ENCODE measurements at regions not wholly inside any gene's neighbourhood (a gene's known extent, or its start where the extent isn't known, plus 50 kb on each side); places are given as distances from the start of the nearest gene placed in this dataset.

DNA sequence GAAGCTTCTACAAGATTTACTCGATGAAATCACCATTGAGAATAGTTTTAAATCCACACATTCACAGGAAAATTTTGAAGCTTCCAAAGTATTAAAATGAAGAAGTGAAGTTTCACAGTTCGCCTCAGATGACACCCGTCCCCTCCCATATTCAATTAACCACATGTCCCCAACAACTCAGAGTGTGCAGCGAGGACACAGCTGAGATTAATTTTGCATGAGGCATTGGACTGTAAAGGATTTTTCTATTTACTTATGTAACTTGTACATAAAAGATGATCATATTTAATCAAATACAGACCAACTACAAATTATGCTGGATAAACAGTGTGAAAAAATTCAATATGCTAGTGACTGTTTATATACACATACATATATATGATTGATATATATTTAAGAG is 84.7 kb upstream of the OLFM1 start:
- Histone ChIP-seq H3F3A (ENCODE audit: insufficient read depth) (no peaks in the 10 kb centered on the region), H4K20me1 (ENCODE audit: low read depth, low read length) (no peaks in the 10 kb centered on the region), H3K4me3 (ENCODE audit: insufficient read depth, low read length, poor library complexity, severe bottlenecking) (no peak overlapping the region), H2AFZ (ENCODE audit: low read depth, low read length, severe bottlenecking) (no peak overlapping the region), H3K36me3 (ENCODE audit: low read length) (no peaks in the 10 kb centered on the region), H3K79me2 (ENCODE audit: insufficient read depth, low read length) (no peaks in the 10 kb centered on the region), H3K9me2 (replicated peaks; ENCODE audit: insufficient read depth, low read length) (no peaks in the 10 kb centered on the region), H3K27me3 (ENCODE audit: low read length) (no peaks in the 10 kb centered on the region), H3K4me2 (ENCODE audit: low read depth, low read length, poor library complexity, severe bottlenecking) (no peak overlapping the region), H3K27ac (ENCODE audit: low read depth, low read length) (no peak overlapping the region), H3K9ac (ENCODE audit: low read length) (no peak overlapping the region), H3K9me3 (ENCODE audit: insufficient read depth, low read length) (peaks cover 28% of the 10 kb centered on the region)
- TF ChIP-seq EZH2phosphoT487 (conservative IDR thresholded peaks at IDR 0.05; ENCODE audit: low read length) = no peak
- TF ChIP-seq, protein P1, sequence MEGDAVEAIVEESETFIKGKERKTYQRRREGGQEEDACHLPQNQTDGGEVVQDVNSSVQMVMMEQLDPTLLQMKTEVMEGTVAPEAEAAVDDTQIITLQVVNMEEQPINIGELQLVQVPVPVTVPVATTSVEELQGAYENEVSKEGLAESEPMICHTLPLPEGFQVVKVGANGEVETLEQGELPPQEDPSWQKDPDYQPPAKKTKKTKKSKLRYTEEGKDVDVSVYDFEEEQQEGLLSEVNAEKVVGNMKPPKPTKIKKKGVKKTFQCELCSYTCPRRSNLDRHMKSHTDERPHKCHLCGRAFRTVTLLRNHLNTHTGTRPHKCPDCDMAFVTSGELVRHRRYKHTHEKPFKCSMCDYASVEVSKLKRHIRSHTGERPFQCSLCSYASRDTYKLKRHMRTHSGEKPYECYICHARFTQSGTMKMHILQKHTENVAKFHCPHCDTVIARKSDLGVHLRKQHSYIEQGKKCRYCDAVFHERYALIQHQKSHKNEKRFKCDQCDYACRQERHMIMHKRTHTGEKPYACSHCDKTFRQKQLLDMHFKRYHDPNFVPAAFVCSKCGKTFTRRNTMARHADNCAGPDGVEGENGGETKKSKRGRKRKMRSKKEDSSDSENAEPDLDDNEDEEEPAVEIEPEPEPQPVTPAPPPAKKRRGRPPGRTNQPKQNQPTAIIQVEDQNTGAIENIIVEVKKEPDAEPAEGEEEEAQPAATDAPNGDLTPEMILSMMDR (IDR thresholded peaks at IDR 0.05; ENCODE audit: insufficient read depth, low read length, poor library complexity, severe bottlenecking) = no peak

DNA sequence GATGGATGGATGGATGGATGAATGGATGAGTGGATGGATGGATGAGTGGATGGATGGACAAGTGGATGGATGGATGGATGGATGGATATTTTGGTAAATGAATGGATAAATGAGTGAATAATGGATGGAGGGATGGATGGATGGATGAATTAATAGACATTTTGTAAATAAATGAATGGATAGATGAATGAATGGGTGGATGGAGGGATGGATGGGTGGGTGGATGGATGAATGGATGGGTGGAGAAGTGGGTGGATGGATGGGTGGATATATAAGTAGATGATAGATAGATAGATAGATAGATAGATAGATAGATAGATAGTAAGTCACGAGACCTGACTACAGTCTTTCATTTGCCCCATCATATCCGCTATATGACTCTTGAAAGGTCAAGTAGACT is 82.7 kb upstream of the OLFM1 start:
- Histone ChIP-seq H3K36me3 (ENCODE audit: low read length) (no peaks in the 10 kb centered on the region), H3F3A (ENCODE audit: insufficient read depth) (no peaks in the 10 kb centered on the region), H3K27me3 (ENCODE audit: low read length) (no peaks in the 10 kb centered on the region), H4K20me1 (ENCODE audit: low read depth, low read length) (no peaks in the 10 kb centered on the region), H3K79me2 (ENCODE audit: insufficient read depth, low read length) (no peaks in the 10 kb centered on the region), H3K9ac (ENCODE audit: low read length) (no peak overlapping the region), H3K9me3 (ENCODE audit: insufficient read depth, low read length) (peaks cover 26% of the 10 kb centered on the region), H2AFZ (ENCODE audit: low read depth, low read length, severe bottlenecking) (no peak overlapping the region), H3K27ac (ENCODE audit: low read depth, low read length) (no peak overlapping the region), H3K4me3 (ENCODE audit: insufficient read depth, low read length, poor library complexity, severe bottlenecking) (no peak overlapping the region), H3K4me2 (ENCODE audit: low read depth, low read length, poor library complexity, severe bottlenecking) (no peak overlapping the region), H3K9me2 (replicated peaks; ENCODE audit: insufficient read depth, low read length) (no peaks in the 10 kb centered on the region)
- TF ChIP-seq, protein P1 (IDR thresholded peaks at IDR 0.05; ENCODE audit: insufficient read depth, low read length, poor library complexity, severe bottlenecking) = no peak
- no peak for TF ChIP-seq EZH2phosphoT487 (conservative IDR thresholded peaks at IDR 0.05; ENCODE audit: low read length)

DNA sequence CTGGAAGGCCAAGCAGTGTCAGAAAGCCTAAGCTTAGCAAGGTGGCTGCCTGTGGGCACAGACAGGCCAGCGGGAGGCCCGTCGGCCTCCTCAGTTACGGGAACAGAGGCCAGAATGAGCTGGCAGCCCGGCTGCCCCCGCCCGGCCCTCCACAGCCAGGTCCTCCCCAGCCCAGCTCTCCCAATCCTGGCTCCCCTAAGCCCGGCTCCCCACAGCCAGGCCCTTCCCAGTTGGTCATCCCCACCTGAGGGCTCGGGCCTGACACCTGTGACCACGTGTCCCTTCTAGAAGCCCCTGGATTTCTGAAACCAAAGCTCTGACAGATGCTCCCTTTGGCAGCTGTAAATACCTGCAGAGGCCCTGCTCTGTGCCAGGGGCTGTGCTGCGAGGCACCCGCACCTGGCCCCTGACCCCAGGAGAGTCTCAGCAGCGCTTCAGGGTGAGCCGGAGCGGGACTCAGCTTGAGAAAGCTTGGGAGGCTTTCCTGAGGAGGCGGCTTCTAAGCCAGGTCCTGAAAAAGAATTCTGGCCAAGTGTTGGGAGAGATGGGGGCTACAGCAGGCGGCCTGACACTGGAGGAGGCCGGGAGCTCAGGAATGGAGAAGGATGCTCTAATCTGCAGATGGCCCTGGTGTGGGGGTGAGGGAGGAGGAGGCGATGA is 80.4 kb upstream of the OLFM1 start:
- no peaks in the 10 kb centered on the region for H3K36me3 ChIP-seq (ENCODE audit: low read length)
- no peak for TF ChIP-seq EZH2phosphoT487 (conservative IDR thresholded peaks at IDR 0.05; ENCODE audit: low read length)
- TF ChIP-seq, protein P1 (IDR thresholded peaks at IDR 0.05; ENCODE audit: insufficient read depth, low read length, poor library complexity, severe bottlenecking) = no peak
- no peaks in the 10 kb centered on the region for H4K20me1 ChIP-seq (ENCODE audit: low read depth, low read length)
- peaks cover 5% of the 10 kb centered on the region; the same call in 1 of the 2 replicates for H3K9me3 ChIP-seq (ENCODE audit: insufficient read depth, low read length)
- no peak overlapping the region for H3K4me3 ChIP-seq (ENCODE audit: insufficient read depth, low read length, poor library complexity, severe bottlenecking)
- H3K9ac ChIP-seq (ENCODE audit: low read length) = no peak overlapping the region
- H3K27me3 ChIP-seq (ENCODE audit: low read length) = no peaks in the 10 kb centered on the region
- no peaks in the 10 kb centered on the region for H3F3A ChIP-seq (ENCODE audit: insufficient read depth)
- no peaks in the 10 kb centered on the region for H3K9me2 ChIP-seq (replicated peaks; ENCODE audit: insufficient read depth, low read length)
- H3K79me2 ChIP-seq (ENCODE audit: insufficient read depth, low read length) = no peaks in the 10 kb centered on the region
- H3K4me2 ChIP-seq (ENCODE audit: low read depth, low read length, poor library complexity, severe bottlenecking) = no peak overlapping the region
- no peak overlapping the region for H2AFZ ChIP-seq (ENCODE audit: low read depth, low read length, severe bottlenecking)
- no peak overlapping the region for H3K27ac ChIP-seq (ENCODE audit: low read depth, low read length)

All from SU-DHL-6 (cell line).